H1 (cell line): ENCODE measurements at regions not wholly inside any gene's neighbourhood (a gene's known extent, or its start where the extent isn't known, plus 50 kb on each side); places are given as distances from the start of the nearest gene placed in this dataset.

ENCODE experiments used
- CTCF ChIA-PET: fragments of 300-600 bp; sonication (Branson Sonifier 250); formaldehyde crosslinking; loops from one replicate; lab custom pipeline; 2021; ENCODE audit not compliant: partially characterized antibody; lab: Charles Lee
- POLR2A ChIA-PET: fragments of 300-600 bp; sonication (Branson Sonifier 250); formaldehyde crosslinking; loops from one replicate; lab custom pipeline; 2021; ENCODE audit warnings: inconsistent platforms; ENCODE audit not compliant: partially characterized antibody; lab: Charles Lee
- DNase-seq, 2 experiments: peaks; one replicate each; pipeline versions ENCODE4 v3.0.0 to v3.0.0-alpha.2; 2010 to 2022; ENCODE audit warnings: low spot score in 2 of 2, low read depth in 1 of 2, mixed read lengths in 1 of 2
- FAIRE-seq: peaks from 2 replicates; lab custom pipeline; 2011; peaks lifted over from hg19 to GRCh38; lab: Jason Lieb, UNC
- H2AFZ ChIP-seq: 2 replicates; pipeline ENCODE4 v1.8.1; 2012; ENCODE audit warnings: low read length, inconsistent platforms
- H2AK5ac ChIP-seq: 2 replicates; pipeline ENCODE4 v1.6.1; 2013; ENCODE audit warnings: low read depth, low read length
- H2BK120ac ChIP-seq: replicated peaks from 2 replicates; pipeline ENCODE3; 2013; ENCODE audit warnings: low read depth, low read length, inconsistent platforms
- H2BK12ac ChIP-seq: 2 replicates; pipeline ENCODE4 v1.6.1; 2013; ENCODE audit warnings: low read depth, low read length
- H2BK15ac ChIP-seq: 2 replicates; pipeline ENCODE4 v1.6.1; 2013; ENCODE audit warnings: low read length
- H2BK20ac ChIP-seq: 2 replicates; pipeline ENCODE4 v1.6.1; 2013; ENCODE audit warnings: low read length
- H2BK5ac ChIP-seq: 2 replicates; pipeline ENCODE4 v1.6.1; 2013; ENCODE audit warnings: low read depth, low read length
- H3K14ac ChIP-seq: 2 replicates; pipeline ENCODE4 v1.6.1; 2013; ENCODE audit warnings: inconsistent platforms; ENCODE audit not compliant: insufficient read length
- H3K18ac ChIP-seq: 2 replicates; pipeline ENCODE4 v1.6.1; 2013; ENCODE audit warnings: low read length; ENCODE audit errors: extremely low read depth
- H3K23ac ChIP-seq: 2 replicates; pipeline ENCODE4 v1.6.1; 2013; ENCODE audit warnings: inconsistent platforms; ENCODE audit not compliant: insufficient read length
- H3K23me2 ChIP-seq: 2 replicates; pipeline ENCODE4 v1.6.1; 2013; ENCODE audit warnings: low read depth, low read length
- H3K27ac ChIP-seq: 2 replicates; pipeline ENCODE4 v1.6.1; 2011; ENCODE audit warnings: low read depth, low read length, inconsistent platforms
- H3K27me3 ChIP-seq, 4 experiments: replicated peaks in 1 of 4; 1 replicate in 1 of 4; 2 replicates in 3 of 4; pipeline versions ENCODE4 v1.6.1 to v1.8.1; 2011 to 2013; ENCODE audit warnings: low read length in 3 of 4, mild to moderate bottlenecking in 3 of 4, inconsistent platforms in 2 of 4, mixed read lengths in 2 of 4, moderate library complexity in 1 of 4; ENCODE audit not compliant: control insufficient read depth in 3 of 4, insufficient read depth in 3 of 4; ENCODE audit errors: extremely low read depth in 1 of 4
- H3K36me3 ChIP-seq, 4 experiments: 2 replicates each; pipeline versions ENCODE4 v1.6.1 to v1.8.1; 2011 to 2013; ENCODE audit warnings: mild to moderate bottlenecking in 4 of 4, low read length in 3 of 4, moderate library complexity in 2 of 4, control low read depth in 1 of 4, inconsistent platforms in 1 of 4; ENCODE audit not compliant: insufficient read depth in 4 of 4, control insufficient read depth in 2 of 4
- H3K4ac ChIP-seq: replicated peaks from 2 replicates; pipeline ENCODE3; 2013; ENCODE audit warnings: low read length, low read depth, mixed read lengths, inconsistent platforms; ENCODE audit not compliant: insufficient read length
- H3K4me1 ChIP-seq, 4 experiments: replicated peaks in 1 of 4; 1 replicate in 1 of 4; 2 replicates in 3 of 4; pipeline versions ENCODE4 v1.6.1 to v1.8.1; 2011 to 2013; ENCODE audit warnings: low read length in 3 of 4, inconsistent platforms in 2 of 4, mixed read lengths in 1 of 4; ENCODE audit not compliant: insufficient read depth in 4 of 4, control insufficient read depth in 3 of 4
- H3K4me2 ChIP-seq, 2 experiments: 2 replicates each; pipeline versions ENCODE4 v1.6.1 to v1.8.1; 2011 to 2013; ENCODE audit warnings: low read depth in 2 of 2, low read length in 2 of 2, control low read depth in 1 of 2, inconsistent platforms in 1 of 2, mild to moderate bottlenecking in 1 of 2; ENCODE audit not compliant: insufficient read depth in 1 of 2
- H3K4me3 ChIP-seq, 4 experiments: fragments of 200-600, 300-600 bp in 1 of 4; sonication (generic), shearing (Covaris generic), sonication (Bioruptor Twin) in 1 of 4; 2 replicates each; pipeline versions ENCODE4 v1.5.1 to v1.8.1; 2011 to 2016; ENCODE audit warnings: low read length in 4 of 4, low read depth in 3 of 4, control low read depth in 2 of 4, inconsistent platforms in 2 of 4, mild to moderate bottlenecking in 2 of 4, mixed read lengths in 1 of 4, moderate library complexity in 1 of 4; ENCODE audit not compliant: insufficient read depth in 2 of 4; ENCODE audit errors: extremely low read depth in 1 of 4
- H3K56ac ChIP-seq: replicated peaks from 2 replicates; pipeline ENCODE3; 2013; ENCODE audit warnings: low read depth, mild to moderate bottlenecking, mixed read lengths, low read length, inconsistent platforms; ENCODE audit not compliant: insufficient read length
- H3K79me1 ChIP-seq: 2 replicates; pipeline ENCODE4 v1.6.1; 2013; ENCODE audit warnings: low read depth, low read length, control low read depth
- H3K79me2 ChIP-seq, 2 experiments: 2 replicates each; pipeline versions ENCODE4 v1.6.1 to v1.8.1; 2012 to 2013; ENCODE audit warnings: low read length in 2 of 2, mild to moderate bottlenecking in 2 of 2, inconsistent platforms in 1 of 2; ENCODE audit not compliant: insufficient read depth in 2 of 2, control insufficient read depth in 1 of 2
- H3K9ac ChIP-seq, 4 experiments: replicated peaks in 1 of 4; 1 replicate in 1 of 4; 2 replicates in 3 of 4; pipeline versions ENCODE4 v1.6.1 to v1.8.1; 2011 to 2013; ENCODE audit warnings: low read depth in 3 of 4, low read length in 3 of 4, control low read depth in 2 of 4, mild to moderate bottlenecking in 2 of 4, moderate library complexity in 2 of 4, inconsistent platforms in 1 of 4; ENCODE audit errors: extremely low read depth in 1 of 4
- H3K9me3 ChIP-seq, 2 experiments: 2 replicates each; pipeline versions ENCODE4 v1.6.1 to v1.8.1; 2012 to 2013; ENCODE audit warnings: mild to moderate bottlenecking in 2 of 2, moderate library complexity in 2 of 2, control low read depth in 1 of 2, inconsistent platforms in 1 of 2, low read depth in 1 of 2, low read length in 1 of 2, mixed read lengths in 1 of 2; ENCODE audit not compliant: insufficient read depth in 2 of 2
- H4K20me1 ChIP-seq, 2 experiments: replicated peaks in 1 of 2; 2 replicates each; pipeline versions ENCODE3 to v1.8.1; 2011 to 2013; ENCODE audit warnings: inconsistent platforms in 2 of 2, low read length in 2 of 2, mild to moderate bottlenecking in 1 of 2; ENCODE audit not compliant: insufficient read depth in 2 of 2, control insufficient read depth in 1 of 2
- H4K5ac ChIP-seq: 2 replicates; pipeline ENCODE4 v1.6.1; 2013; ENCODE audit warnings: low read length, low read depth, mixed read lengths, inconsistent platforms; ENCODE audit not compliant: insufficient read length
- H4K8ac ChIP-seq: 2 replicates; pipeline ENCODE4 v1.8.0; 2013; ENCODE audit warnings: mild to moderate bottlenecking, moderate library complexity, low read length, inconsistent platforms; ENCODE audit not compliant: insufficient read depth; ENCODE audit errors: extremely low read depth
- H4K91ac ChIP-seq: replicated peaks from 2 replicates; pipeline ENCODE3; 2013; ENCODE audit warnings: low read length, mixed read lengths, inconsistent platforms; ENCODE audit not compliant: insufficient read length
- BRCA1 ChIP-seq: IDR thresholded peaks from 2 replicates; pipeline ENCODE4 v1.6.1; 2012; ENCODE audit warnings: low read depth, low read length, improper control_type of control experiment
- CEBPB ChIP-seq: IDR thresholded peaks from 2 replicates; pipeline ENCODE4 v1.6.1; 2012; ENCODE audit warnings: low read depth, low read length
- CREB1 ChIP-seq: IDR thresholded peaks from 2 replicates; pipeline ENCODE4 v1.6.1; 2012; ENCODE audit warnings: inconsistent platforms
- E2F6 ChIP-seq: IDR thresholded peaks from 2 replicates; pipeline ENCODE4 v1.6.1; 2012; ENCODE audit warnings: inconsistent platforms
- EGR1 ChIP-seq: IDR thresholded peaks from 2 replicates; pipeline ENCODE4 v1.6.1; 2011; ENCODE audit warnings: low read depth, low read length, borderline replicate concordance
- JUN ChIP-seq: IDR thresholded peaks from 2 replicates; pipeline ENCODE4 v1.6.1; 2011; ENCODE audit warnings: low read depth, mild to moderate bottlenecking, improper control_type of control experiment, low read length
- KDM5A ChIP-seq: fragments of 200-600 bp; IDR thresholded peaks from 2 replicates; pipeline ENCODE4 v1.7.1; 2012; ENCODE audit warnings: mild to moderate bottlenecking, low read length, inconsistent platforms, mixed read lengths
- MAX ChIP-seq: IDR thresholded peaks from 2 replicates; pipeline ENCODE4 v1.6.1; 2012; ENCODE audit warnings: inconsistent platforms
- NANOG ChIP-seq: IDR thresholded peaks from 2 replicates; pipeline ENCODE4 v1.6.1; 2011; ENCODE audit warnings: low read length, low read depth, mild to moderate bottlenecking, inconsistent platforms; ENCODE audit not compliant: insufficient read depth, poor library complexity, severe bottlenecking
- RFX5 ChIP-seq: IDR thresholded peaks from 2 replicates; pipeline ENCODE4 v1.6.1; 2011; ENCODE audit warnings: low read depth, low read length, improper control_type of control experiment, borderline replicate concordance
- RXRA ChIP-seq: IDR thresholded peaks from 2 replicates; pipeline ENCODE4 v1.6.1; 2011; ENCODE audit warnings: low read depth, mild to moderate bottlenecking, low read length, moderate library complexity; ENCODE audit not compliant: insufficient read depth
- SAP30 ChIP-seq: fragments of 300-600 bp; sonication (generic); IDR thresholded peaks from 2 replicates; pipeline ENCODE4 v1.7.1; 2012; ENCODE audit warnings: low read length, moderate library complexity, mild to moderate bottlenecking, inconsistent platforms; ENCODE audit not compliant: insufficient read depth, insufficient replicate concordance
- SIX5 ChIP-seq: IDR thresholded peaks from 2 replicates; pipeline ENCODE4 v1.6.1; 2011; ENCODE audit warnings: mild to moderate bottlenecking, low read depth, low read length
- SP2 ChIP-seq: IDR thresholded peaks from 2 replicates; pipeline ENCODE4 v1.6.1; 2012; ENCODE audit warnings: mild to moderate bottlenecking, low read length, inconsistent platforms
- TCF12 ChIP-seq: IDR thresholded peaks from 2 replicates; pipeline ENCODE4 v1.6.1; 2011; ENCODE audit warnings: low read depth, mild to moderate bottlenecking, low read length
- WGBS, 2 experiments: shearing (Covaris generic) in 1 of 2; methylation state at CpG; one replicate each; pipeline versions ENCODE4 v1.1.6 to v1.1.7; 2013 to 2015; ENCODE audit warnings: low lambda C conversion rate in 2 of 2, mixed read lengths in 2 of 2, inconsistent platforms in 1 of 2, low coverage in 1 of 2, missing lambda C conversion rate in 1 of 2; ENCODE audit not compliant: insufficient replicate concordance in 2 of 2, insufficient coverage in 1 of 2, insufficient read length in 1 of 2; ENCODE audit errors: extremely low coverage in 1 of 2, missing lambda C conversion rate in 1 of 2; 5-methylcytosine and 5-hydroxymethylcytosine counted together

GRCh38 chr22:48376428-48376827, 1451.2 kb downstream of the BRD1 start:
- ChIA-PET POLR2A (no interaction called here), CTCF (no interaction called here)
- Histone ChIP-seq H3K23me2 (no peaks in the 10 kb centered on the region), H3K4me2 (no peak overlapping the region), H2AK5ac (no peak overlapping the region), H3K79me2 (no peaks in the 10 kb centered on the region), H2BK120ac (no peak overlapping the region), H3K9ac (no peak overlapping the region), H2BK15ac (no peak overlapping the region), H3K23ac (no peak overlapping the region), H2BK20ac (no peak overlapping the region), H3K56ac (no peak overlapping the region), H4K8ac (no peak overlapping the region), H2AFZ (no peak overlapping the region), H3K4ac (no peak overlapping the region), H3K79me1 (no peaks in the 10 kb centered on the region; the same call in 1 of the 2 replicates), H4K91ac (no peak overlapping the region), H3K4me1 (peaks cover 2 to 14% (median 8%) of the 10 kb centered on the region in 4 experiments), H3K18ac (no peak overlapping the region), H3K27ac (no peak overlapping the region), H3K14ac (no peak overlapping the region), H3K4me3 (no peak overlapping the region), H3K27me3 (peaks cover 0 to 4% (median 0%) of the 10 kb centered on the region in 4 experiments; a peak in 5 of 7 replicates), H4K5ac (no peak overlapping the region), H2BK5ac (no peak overlapping the region), H4K20me1 (no peaks in the 10 kb centered on the region), H3K36me3 (no peaks in the 10 kb centered on the region), H2BK12ac (no peak overlapping the region), H3K9me3 (no peaks in the 10 kb centered on the region)
- DNase-seq = peak in 1 of 2 experiments; percentile 38
- WGBS, 2 experiments = 16% methylated on average over 8 of the region's 8 CpGs; no CpG with 5 or more reads in 1 of the 2 experiments
- FAIRE-seq = no peak
- TF ChIP-seq SP2 (no peak), EGR1 (no peak), CEBPB (no peak), KDM5A (no peak), SIX5 (no peak), SAP30 (no peak), TCF12 (no peak), MAX (no peak), JUN (no peak), CREB1 (no peak), RFX5 (no peak), NANOG (no peak), BRCA1 (no peak), RXRA (no peak), E2F6 (no peak)
